ENCODE measurements at regions not wholly inside any gene's neighbourhood (a gene's known extent, or its start where the extent isn't known, plus 50 kb on each side); places are given as distances from the start of the nearest gene placed in this dataset.

DNA sequence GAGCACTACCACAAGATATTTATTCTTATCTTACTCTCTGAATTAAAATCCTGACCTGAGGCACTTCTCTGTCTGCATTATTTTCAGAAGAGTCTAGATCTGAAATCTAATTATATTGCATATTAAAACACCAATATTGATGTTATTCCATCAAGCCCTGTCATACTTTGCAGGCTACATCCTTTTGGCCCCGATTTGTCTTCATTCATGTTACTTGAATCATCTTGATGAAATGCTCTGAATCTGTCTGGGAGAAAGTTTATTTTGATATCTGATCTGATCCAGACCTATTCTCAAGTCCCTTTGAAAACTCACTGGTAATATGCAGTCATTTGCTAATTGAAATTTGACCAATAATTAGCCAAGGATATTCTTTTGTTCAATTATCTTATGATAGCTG, 79.9 kb downstream of the BBS10 start:
- H3F3A ChIP-seq (replicated peaks; ENCODE audit: insufficient read depth), result peaks cover 28% of the 10 kb centered on the region
- H3K36me3 ChIP-seq (replicated peaks in 1 of 2; ENCODE audit: control insufficient read depth in 1 of 2, insufficient read depth in 2 of 2, low read length in 1 of 2), result no peaks in the 10 kb centered on the region
- POLR2A ChIA-PET, result no interaction called here
- H3K79me2 ChIP-seq (ENCODE audit: insufficient read depth), result peaks cover 85% of the 10 kb centered on the region
- no peaks in the 10 kb centered on the region for H4K20me1 ChIP-seq (ENCODE audit: insufficient read depth)
- H3K4me2 ChIP-seq, result 0 out of 2 replicates have a peak overlapping the region, but pooled peaks have one; percentile 61
- H3K4me1 ChIP-seq (ENCODE audit: control insufficient read depth in 1 of 2, insufficient read depth in 2 of 2, low read depth in 1 of 2, low read length in 1 of 2), result peaks cover 0 to 23% of the 10 kb centered on the region in 2 experiments; a peak in 3 of 4 replicates
- WGBS (ENCODE audit: low lambda C conversion rate), result 4% methylated on average over 1 of the region's 1 CpG
- H3K27me3 ChIP-seq (ENCODE audit: insufficient read depth), result no peaks in the 10 kb centered on the region
- no peak for DNase-seq
- CTCF ChIA-PET, result no interaction called here
- no peaks in the 10 kb centered on the region for H3K9me2 ChIP-seq
- no peaks in the 10 kb centered on the region for H3K9me3 ChIP-seq
- TF ChIP-seq POLR2AphosphoS5 (IDR thresholded peaks at IDR 0.05; ENCODE audit: low read depth, low read length) (peak; percentile 45; the same call in 1 of the 2 replicates), NFIC (IDR thresholded peaks at IDR 0.05; ENCODE audit: borderline replicate concordance) (peak; percentile 19; the same call in 1 of the 2 replicates), TCF12 (IDR thresholded peaks at IDR 0.05) (peak; percentile 74), ZBTB33 (IDR thresholded peaks at IDR 0.05; ENCODE audit: borderline replicate concordance, low read depth) (no peak), JUND (IDR thresholded peaks at IDR 0.05) (peak; percentile 56), FOSL2 (IDR thresholded peaks at IDR 0.05; ENCODE audit: borderline replicate concordance, low read depth) (peak; percentile 50; the same call in 1 of the 2 replicates), SIN3A (IDR thresholded peaks at IDR 0.05; ENCODE audit: borderline replicate concordance, low read depth, low read length) (no peak), CTCF (IDR thresholded peaks at IDR 0.05) (no peak), PBX3 (IDR thresholded peaks at IDR 0.05) (peak; percentile 82), FOXJ3 (CRISPR knock-in tag; IDR thresholded peaks at IDR 0.05) (no peak), RXRA (IDR thresholded peaks at IDR 0.05; ENCODE audit: borderline replicate concordance, low read depth) (peak; percentile 65; the same call in 1 of the 2 replicates), EP300 (IDR thresholded peaks at IDR 0.05; ENCODE audit: borderline replicate concordance in 1 of 2, low read depth in 1 of 2, low read length in 1 of 2) (peak in 1 of 2 experiments; percentile 49; a peak in 2 of 4 replicates), USF1 (IDR thresholded peaks at IDR 0.05; ENCODE audit: borderline replicate concordance, low read depth) (no peak), EZH2phosphoT487 (IDR thresholded peaks at IDR 0.05; ENCODE audit: borderline replicate concordance, low read depth) (no peak)
- H3K9ac ChIP-seq, result no peak overlapping the region
- no peak overlapping the region for H2AFZ ChIP-seq (ENCODE audit: low read depth)
- H3K27ac ChIP-seq (ENCODE audit: low read depth in 2 of 2, low read length in 1 of 2), result peak overlapping the region; percentile 53 to 79; a peak in 3 of 4 replicates
- H3K4me3 ChIP-seq (ENCODE audit: low read depth in 2 of 2, low read length in 1 of 2), result no peak overlapping the region
